GM23338 (cell line): ENCODE measurements at regions not wholly inside any gene's neighbourhood (a gene's known extent, or its start where the extent isn't known, plus 50 kb on each side); places are given as distances from the start of the nearest gene placed in this dataset.
"Not testable (repeated sequence)": the region's sequence is repeated elsewhere in the genome, so short reads cannot be mapped to it uniquely, and the experiment has no call there.

ENCODE experiments used
- CREB1 ChIP-seq: fragments of 250-450 bp; sonication (Bioruptor Pico); IDR thresholded peaks from 2 replicates; pipeline ENCODE4 v1.5.0; 2020; ENCODE audit warnings: low read depth, mild to moderate bottlenecking, moderate library complexity
- ETS1 ChIP-seq: IDR thresholded peaks from 2 replicates; pipeline ENCODE4 v1.6.1; 2016; ENCODE audit warnings: antibody characterized with exemption
- EZH2 ChIP-seq: fragments of 200-600 bp; sonication (generic); IDR thresholded peaks from one replicate; pipeline ENCODE4 v1.8.0; 2017; ENCODE audit warnings: antibody characterized with exemption, mild to moderate bottlenecking, low read depth; ENCODE audit not compliant: unreplicated experiment
- EZH2phosphoT487 ChIP-seq: fragments of 200-600 bp; sonication (generic); IDR thresholded peaks from one replicate; pipeline ENCODE4 v1.8.1; 2018; ENCODE audit warnings: antibody characterized with exemption; ENCODE audit not compliant: unreplicated experiment
- JUNB ChIP-seq: IDR thresholded peaks from one replicate; pipeline ENCODE4 v1.6.1; 2016; ENCODE audit warnings: antibody characterized with exemption; ENCODE audit not compliant: unreplicated experiment
- NANOG ChIP-seq: IDR thresholded peaks from 2 replicates; pipeline ENCODE4 v1.6.1; 2016; ENCODE audit warnings: antibody characterized with exemption, borderline replicate concordance
- POLR2AphosphoS5 ChIP-seq: IDR thresholded peaks from 2 replicates; pipeline ENCODE4 v1.6.1; 2016; ENCODE audit warnings: antibody characterized with exemption, low read depth
- REST ChIP-seq: IDR thresholded peaks from one replicate; pipeline ENCODE4 v1.6.1; 2018; ENCODE audit warnings: antibody characterized with exemption; ENCODE audit not compliant: unreplicated experiment
- STAT1 ChIP-seq: IDR thresholded peaks from one replicate; pipeline ENCODE4 v1.6.1; 2016; ENCODE audit warnings: antibody characterized with exemption; ENCODE audit not compliant: unreplicated experiment
- ZNF114 ChIP-seq: fragments of 250-450 bp; sonication (Bioruptor Pico); IDR thresholded peaks from 2 replicates; pipeline ENCODE4 v1.5.0; 2020; ENCODE audit warnings: mild to moderate bottlenecking, moderate library complexity
- ZNF331 ChIP-seq: fragments of 250-450 bp; sonication (Bioruptor Pico); IDR thresholded peaks from 2 replicates; pipeline ENCODE4 v1.5.0; 2020; ENCODE audit warnings: low read depth, mild to moderate bottlenecking, moderate library complexity
- TF ChIP-seq, protein P1 (sequence below), 2 experiments: fragments of 200-600 bp in 1 of 2; sonication (generic) in 1 of 2; conservative IDR thresholded peaks; 2 replicates each; pipeline versions ENCODE4 v1.5.1 to v1.6.1; 2016 to 2017; ENCODE audit warnings: antibody characterized with exemption in 2 of 2, low read depth in 2 of 2, mild to moderate bottlenecking in 2 of 2, moderate library complexity in 1 of 2
- TF ChIP-seq, protein P2 (sequence below): fragments of 250-450 bp; sonication (Bioruptor Pico); IDR thresholded peaks from 2 replicates; pipeline ENCODE4 v1.5.0; 2020; ENCODE audit warnings: mild to moderate bottlenecking, moderate library complexity

DNA sequence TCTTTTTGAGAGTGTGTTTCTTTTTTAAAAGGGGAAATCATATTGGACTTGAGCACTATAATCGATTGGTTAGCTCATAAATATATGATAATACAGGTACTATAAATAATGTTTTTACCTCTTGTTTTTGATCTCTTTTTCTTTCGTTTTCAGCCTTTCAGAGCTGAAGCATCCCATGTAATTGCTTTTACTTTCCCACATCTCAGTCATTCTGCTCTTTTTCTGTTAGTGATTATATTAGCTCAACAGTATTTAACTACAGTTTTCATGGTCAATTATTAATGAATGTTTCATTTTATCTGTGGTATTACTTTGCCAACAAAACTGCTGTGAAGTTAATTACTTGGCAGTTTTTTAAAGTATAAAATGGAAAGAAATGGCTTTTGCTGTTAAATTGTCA is 811.1 kb downstream of the PRIM2 start:
- TF ChIP-seq, protein P1, sequence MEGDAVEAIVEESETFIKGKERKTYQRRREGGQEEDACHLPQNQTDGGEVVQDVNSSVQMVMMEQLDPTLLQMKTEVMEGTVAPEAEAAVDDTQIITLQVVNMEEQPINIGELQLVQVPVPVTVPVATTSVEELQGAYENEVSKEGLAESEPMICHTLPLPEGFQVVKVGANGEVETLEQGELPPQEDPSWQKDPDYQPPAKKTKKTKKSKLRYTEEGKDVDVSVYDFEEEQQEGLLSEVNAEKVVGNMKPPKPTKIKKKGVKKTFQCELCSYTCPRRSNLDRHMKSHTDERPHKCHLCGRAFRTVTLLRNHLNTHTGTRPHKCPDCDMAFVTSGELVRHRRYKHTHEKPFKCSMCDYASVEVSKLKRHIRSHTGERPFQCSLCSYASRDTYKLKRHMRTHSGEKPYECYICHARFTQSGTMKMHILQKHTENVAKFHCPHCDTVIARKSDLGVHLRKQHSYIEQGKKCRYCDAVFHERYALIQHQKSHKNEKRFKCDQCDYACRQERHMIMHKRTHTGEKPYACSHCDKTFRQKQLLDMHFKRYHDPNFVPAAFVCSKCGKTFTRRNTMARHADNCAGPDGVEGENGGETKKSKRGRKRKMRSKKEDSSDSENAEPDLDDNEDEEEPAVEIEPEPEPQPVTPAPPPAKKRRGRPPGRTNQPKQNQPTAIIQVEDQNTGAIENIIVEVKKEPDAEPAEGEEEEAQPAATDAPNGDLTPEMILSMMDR (conservative IDR thresholded peaks at IDR 0.05; ENCODE audit: low read depth in 2 of 2), result not testable (repeated sequence)
- not testable (repeated sequence) for TF ChIP-seq POLR2AphosphoS5; EZH2phosphoT487; EZH2; ETS1; REST; NANOG; JUNB; CREB1 (CRISPR knock-in tag); ZNF331 (CRISPR knock-in tag); ZNF114 (CRISPR knock-in tag); STAT1
- TF ChIP-seq, protein P2, sequence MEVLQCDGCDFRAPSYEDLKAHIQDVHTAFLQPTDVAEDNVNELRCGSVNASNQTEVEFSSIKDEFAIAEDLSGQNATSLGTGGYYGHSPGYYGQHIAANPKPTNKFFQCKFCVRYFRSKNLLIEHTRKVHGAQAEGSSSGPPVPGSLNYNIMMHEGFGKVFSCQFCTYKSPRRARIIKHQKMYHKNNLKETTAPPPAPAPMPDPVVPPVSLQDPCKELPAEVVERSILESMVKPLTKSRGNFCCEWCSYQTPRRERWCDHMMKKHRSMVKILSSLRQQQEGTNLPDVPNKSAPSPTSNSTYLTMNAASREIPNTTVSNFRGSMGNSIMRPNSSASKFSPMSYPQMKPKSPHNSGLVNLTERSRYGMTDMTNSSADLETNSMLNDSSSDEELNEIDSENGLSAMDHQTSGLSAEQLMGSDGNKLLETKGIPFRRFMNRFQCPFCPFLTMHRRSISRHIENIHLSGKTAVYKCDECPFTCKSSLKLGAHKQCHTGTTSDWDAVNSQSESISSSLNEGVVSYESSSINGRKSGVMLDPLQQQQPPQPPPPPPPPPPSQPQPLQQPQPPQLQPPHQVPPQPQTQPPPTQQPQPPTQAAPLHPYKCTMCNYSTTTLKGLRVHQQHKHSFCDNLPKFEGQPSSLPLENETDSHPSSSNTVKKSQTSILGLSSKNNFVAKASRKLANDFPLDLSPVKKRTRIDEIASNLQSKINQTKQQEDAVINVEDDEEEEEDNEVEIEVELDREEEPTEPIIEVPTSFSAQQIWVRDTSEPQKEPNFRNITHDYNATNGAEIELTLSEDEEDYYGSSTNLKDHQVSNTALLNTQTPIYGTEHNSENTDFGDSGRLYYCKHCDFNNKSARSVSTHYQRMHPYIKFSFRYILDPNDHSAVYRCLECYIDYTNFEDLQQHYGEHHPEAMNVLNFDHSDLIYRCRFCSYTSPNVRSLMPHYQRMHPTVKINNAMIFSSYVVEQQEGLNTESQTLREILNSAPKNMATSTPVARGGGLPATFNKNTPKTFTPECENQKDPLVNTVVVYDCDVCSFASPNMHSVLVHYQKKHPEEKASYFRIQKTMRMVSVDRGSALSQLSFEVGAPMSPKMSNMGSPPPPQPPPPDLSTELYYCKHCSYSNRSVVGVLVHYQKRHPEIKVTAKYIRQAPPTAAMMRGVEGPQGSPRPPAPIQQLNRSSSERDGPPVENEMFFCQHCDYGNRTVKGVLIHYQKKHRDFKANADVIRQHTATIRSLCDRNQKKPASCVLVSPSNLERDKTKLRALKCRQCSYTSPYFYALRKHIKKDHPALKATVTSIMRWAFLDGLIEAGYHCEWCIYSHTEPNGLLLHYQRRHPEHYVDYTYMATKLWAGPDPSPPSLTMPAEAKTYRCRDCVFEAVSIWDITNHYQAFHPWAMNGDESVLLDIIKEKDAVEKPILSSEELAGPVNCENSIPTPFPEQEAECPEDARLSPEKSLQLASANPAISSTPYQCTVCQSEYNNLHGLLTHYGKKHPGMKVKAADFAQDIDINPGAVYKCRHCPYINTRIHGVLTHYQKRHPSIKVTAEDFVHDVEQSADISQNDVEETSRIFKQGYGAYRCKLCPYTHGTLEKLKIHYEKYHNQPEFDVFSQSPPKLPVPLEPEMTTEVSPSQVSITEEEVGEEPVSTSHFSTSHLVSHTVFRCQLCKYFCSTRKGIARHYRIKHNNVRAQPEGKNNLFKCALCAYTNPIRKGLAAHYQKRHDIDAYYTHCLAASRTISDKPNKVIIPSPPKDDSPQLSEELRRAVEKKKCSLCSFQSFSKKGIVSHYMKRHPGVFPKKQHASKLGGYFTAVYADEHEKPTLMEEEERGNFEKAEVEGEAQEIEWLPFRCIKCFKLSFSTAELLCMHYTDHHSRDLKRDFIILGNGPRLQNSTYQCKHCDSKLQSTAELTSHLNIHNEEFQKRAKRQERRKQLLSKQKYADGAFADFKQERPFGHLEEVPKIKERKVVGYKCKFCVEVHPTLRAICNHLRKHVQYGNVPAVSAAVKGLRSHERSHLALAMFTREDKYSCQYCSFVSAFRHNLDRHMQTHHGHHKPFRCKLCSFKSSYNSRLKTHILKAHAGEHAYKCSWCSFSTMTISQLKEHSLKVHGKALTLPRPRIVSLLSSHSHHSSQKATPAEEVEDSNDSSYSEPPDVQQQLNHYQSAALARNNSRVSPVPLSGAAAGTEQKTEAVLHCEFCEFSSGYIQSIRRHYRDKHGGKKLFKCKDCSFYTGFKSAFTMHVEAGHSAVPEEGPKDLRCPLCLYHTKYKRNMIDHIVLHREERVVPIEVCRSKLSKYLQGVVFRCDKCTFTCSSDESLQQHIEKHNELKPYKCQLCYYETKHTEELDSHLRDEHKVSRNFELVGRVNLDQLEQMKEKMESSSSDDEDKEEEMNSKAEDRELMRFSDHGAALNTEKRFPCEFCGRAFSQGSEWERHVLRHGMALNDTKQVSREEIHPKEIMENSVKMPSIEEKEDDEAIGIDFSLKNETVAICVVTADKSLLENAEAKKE (CRISPR knock-in tag), result not testable (repeated sequence)
